Esophagus (tissue), 2 donors: ENCODE measurements at regions not wholly inside any gene's neighbourhood (a gene's known extent, or its start where the extent isn't known, plus 50 kb on each side); places are given as distances from the start of the nearest gene placed in this dataset.

Experiments
- H3K27ac ChIP-seq, 2 donors: one replicate each; pipeline ENCODE4 v1.5.1; 2013; ENCODE audit warnings: low read depth in 2 of 2, mild to moderate bottlenecking in 2 of 2, inconsistent platforms in 1 of 2, low read length in 1 of 2, moderate library complexity in 1 of 2
- H3K27me3 ChIP-seq, 2 donors: one replicate each; pipeline ENCODE4 v1.6.1; 2013; ENCODE audit warnings: low read length in 2 of 2, control low read depth in 1 of 2, mild to moderate bottlenecking in 1 of 2; ENCODE audit not compliant: insufficient read depth in 2 of 2, control insufficient read depth in 1 of 2
- H3K36me3 ChIP-seq, 2 donors: one replicate each; pipeline ENCODE4 v1.6.1; 2013; ENCODE audit warnings: low read length in 1 of 2; ENCODE audit not compliant: control insufficient read depth in 2 of 2, insufficient read depth in 2 of 2
- H3K4me1 ChIP-seq, 2 donors: one replicate each; pipeline ENCODE4 v1.6.1; 2013; ENCODE audit warnings: low read length in 1 of 2; ENCODE audit not compliant: control insufficient read depth in 2 of 2, insufficient read depth in 2 of 2
- H3K4me3 ChIP-seq, 2 donors: one replicate each; pipeline ENCODE4 v1.5.1; 2013; ENCODE audit warnings: low read length in 2 of 2, mild to moderate bottlenecking in 2 of 2, low read depth in 1 of 2, moderate library complexity in 1 of 2
- H3K9me3 ChIP-seq, 2 donors: one replicate each; pipeline ENCODE4 v1.6.1; 2013; ENCODE audit warnings: mild to moderate bottlenecking in 2 of 2, low read depth in 1 of 2, low read length in 1 of 2, moderate library complexity in 1 of 2; ENCODE audit not compliant: control insufficient read depth in 2 of 2, insufficient read depth in 1 of 2
- WGBS, 2 donors: extraction: QIAGEN DNeasy Blood & Tissue Kit; methylation state at CpG; one replicate each; pipeline ENCODE4 v1.1.7; 2013; 5-methylcytosine and 5-hydroxymethylcytosine counted together
- donor health status: healthy with polysubstance abuse.
- donor health status: Bipolar disorder and iron deficiency.

DNA sequence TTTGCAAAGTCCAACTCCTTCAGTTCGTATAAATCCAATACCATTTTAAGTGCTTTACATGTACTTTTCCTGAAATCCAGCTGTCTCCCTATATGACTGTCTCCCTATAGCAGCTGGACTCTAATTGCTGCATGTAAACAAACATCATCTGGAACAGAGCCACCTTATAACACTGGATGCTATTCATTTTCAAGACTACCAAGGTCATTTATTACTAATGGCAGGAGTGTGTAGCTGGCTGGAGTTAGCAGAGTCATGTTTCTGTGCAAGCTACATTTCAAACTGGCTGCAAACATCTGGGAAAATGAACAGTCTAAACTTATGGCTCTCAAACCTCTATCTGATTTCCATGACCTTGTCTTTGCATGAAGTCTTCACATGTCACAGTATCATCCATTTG, 575.2 kb downstream of the PIK3C3 start:
- Histone ChIP-seq H3K4me3 (no peak overlapping the region), H3K36me3 (no peaks in the 10 kb centered on the region), H3K9me3 (no peaks in the 10 kb centered on the region), H3K27ac (no peak overlapping the region), H3K27me3 (no peaks in the 10 kb centered on the region), H3K4me1 (no peaks in the 10 kb centered on the region)
- WGBS, 2 donors = 67 to 71% methylated on average over 1 of the region's 1 CpG

DNA sequence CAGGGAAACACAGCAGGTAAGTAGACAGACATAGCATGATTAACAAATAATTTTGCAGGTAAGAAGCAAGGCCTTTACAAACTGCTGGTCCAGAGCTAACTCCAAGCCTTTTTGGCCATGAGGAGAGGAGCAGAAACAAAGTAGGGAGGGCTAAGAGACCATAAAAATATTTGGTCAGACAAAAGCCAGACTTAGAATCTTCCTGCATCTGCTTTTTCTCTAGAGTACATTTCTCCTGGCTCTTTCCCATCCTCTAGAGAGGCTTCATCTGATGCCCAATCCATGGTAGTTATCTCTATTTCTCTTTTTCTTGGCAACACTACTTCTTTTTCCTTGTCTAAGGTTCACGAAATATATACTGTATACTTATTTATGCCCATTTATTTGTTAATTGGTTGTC, 577.1 kb downstream of the PIK3C3 start:
- Histone ChIP-seq H3K27me3 (no peaks in the 10 kb centered on the region), H3K9me3 (no peaks in the 10 kb centered on the region), H3K36me3 (no peaks in the 10 kb centered on the region), H3K4me1 (no peaks in the 10 kb centered on the region), H3K27ac (no peak overlapping the region), H3K4me3 (no peak overlapping the region)
- 81 to 85% methylated on average over 1 of the region's 1 CpG for WGBS, 2 donors

DNA sequence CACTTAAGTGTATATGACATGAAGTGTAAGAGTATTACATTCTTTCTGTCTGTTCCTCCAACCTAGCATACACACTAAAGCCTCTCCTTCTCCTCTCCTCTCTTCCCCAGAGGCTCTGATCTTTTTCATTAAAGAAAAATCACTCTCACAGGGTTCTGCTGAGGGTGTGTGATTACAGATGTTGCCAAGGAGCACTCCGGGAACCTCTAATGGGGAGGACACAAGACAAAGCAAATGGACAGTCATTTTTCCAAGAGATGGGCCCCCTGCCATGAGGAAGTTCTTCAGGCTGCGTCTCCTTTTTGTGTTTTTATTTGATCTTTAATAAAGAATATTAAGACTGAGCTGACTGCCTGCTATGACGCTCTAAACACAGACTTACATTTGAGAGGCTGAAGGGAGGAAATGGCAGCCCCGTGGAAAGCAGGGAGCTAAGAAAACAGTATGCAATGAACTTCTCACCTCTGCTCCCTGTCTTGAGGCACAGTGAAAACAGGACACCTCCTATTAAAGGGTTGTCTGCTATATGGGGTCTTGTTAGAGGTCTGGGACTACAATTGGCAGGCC, 578.1 kb downstream of the PIK3C3 start:
- Histone ChIP-seq H3K27me3 (no peaks in the 10 kb centered on the region), H3K9me3 (no peaks in the 10 kb centered on the region), H3K4me1 (no peaks in the 10 kb centered on the region), H3K27ac (no peak overlapping the region), H3K4me3 (no peak overlapping the region), H3K36me3 (no peaks in the 10 kb centered on the region)
- 21 to 24% methylated on average over 4 of the region's 4 CpGs for WGBS, 2 donors

DNA sequence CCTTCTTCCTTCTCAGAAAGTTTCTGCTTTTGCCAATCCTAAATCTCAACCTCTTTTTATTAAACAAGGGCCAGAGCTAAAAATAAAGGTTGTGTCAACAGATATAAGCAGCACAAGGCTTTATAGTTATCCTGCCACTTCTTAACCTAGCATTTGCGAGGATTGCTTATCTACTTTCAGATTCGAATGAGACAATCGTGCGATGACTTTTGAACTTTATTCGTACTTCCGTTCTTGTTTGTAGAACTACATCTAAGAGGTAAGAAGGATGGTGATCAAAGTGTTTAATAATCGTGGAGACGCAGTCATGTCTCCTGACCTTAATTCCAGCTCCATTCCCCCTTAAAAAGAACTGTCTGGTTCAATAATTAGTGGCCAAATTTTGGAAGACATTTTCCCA, 578.6 kb downstream of the PIK3C3 start:
- no peaks in the 10 kb centered on the region for H3K9me3 ChIP-seq
- H3K36me3 ChIP-seq = no peaks in the 10 kb centered on the region
- no peaks in the 10 kb centered on the region for H3K4me1 ChIP-seq
- no peaks in the 10 kb centered on the region for H3K27me3 ChIP-seq
- H3K4me3 ChIP-seq = no peak overlapping the region
- 73 to 90% methylated on average over 8 of the region's 8 CpGs for WGBS, 2 donors
- no peak overlapping the region for H3K27ac ChIP-seq

DNA sequence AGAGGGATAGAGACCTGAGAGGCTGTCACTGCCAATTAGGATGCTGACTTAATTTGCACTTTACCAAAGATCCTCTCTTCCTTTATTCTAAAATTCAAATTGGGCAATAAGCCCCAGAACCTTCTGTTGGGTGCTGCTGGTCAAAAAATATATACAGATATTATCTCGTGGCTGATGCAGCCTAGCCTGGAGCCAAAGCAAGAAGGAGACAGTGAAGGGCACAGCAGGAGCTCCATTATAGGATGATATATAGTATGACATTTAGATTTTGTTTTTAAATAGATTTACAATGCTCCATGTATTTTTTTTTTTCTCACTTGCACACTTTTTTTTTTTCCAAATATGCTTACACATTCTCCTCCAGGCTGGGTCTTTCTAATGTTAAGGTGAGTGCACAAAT, 579.3 kb downstream of the PIK3C3 start:
- H3K4me3 ChIP-seq = no peak overlapping the region
- H3K9me3 ChIP-seq = no peaks in the 10 kb centered on the region
- H3K4me1 ChIP-seq = no peaks in the 10 kb centered on the region
- no peak overlapping the region for H3K27ac ChIP-seq
- H3K27me3 ChIP-seq = no peaks in the 10 kb centered on the region
- whole genome bisulfite sequencing, 2 donors = 38 to 58% methylated on average over 1 of the region's 1 CpG
- no peaks in the 10 kb centered on the region for H3K36me3 ChIP-seq

DNA sequence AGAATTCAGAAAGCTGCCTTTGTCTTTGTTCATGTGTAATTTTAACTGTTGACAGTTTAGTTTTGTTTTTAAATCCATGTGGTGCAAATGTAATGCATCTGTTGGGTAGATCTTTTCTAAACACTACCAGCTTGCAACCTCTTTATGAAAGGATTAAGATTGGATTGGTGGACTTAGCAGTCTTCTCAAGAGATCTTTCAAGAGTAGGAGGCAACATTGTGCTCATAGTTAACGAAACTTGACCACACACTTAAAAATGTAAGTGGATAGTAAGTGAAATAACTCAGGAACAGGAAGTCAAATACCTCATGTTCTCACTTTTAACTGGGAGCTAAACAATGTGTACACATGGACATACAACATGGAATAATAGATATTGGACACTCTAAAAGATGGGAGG, 579.0 kb downstream of the RIT2 start:
- H3K27ac ChIP-seq = no peak overlapping the region
- WGBS, 2 donors = 61 to 71% methylated on average over 1 of the region's 1 CpG
- no peaks in the 10 kb centered on the region for H3K4me1 ChIP-seq
- H3K36me3 ChIP-seq = no peaks in the 10 kb centered on the region
- H3K4me3 ChIP-seq = no peak overlapping the region
- H3K27me3 ChIP-seq = no peaks in the 10 kb centered on the region
- no peaks in the 10 kb centered on the region for H3K9me3 ChIP-seq

DNA sequence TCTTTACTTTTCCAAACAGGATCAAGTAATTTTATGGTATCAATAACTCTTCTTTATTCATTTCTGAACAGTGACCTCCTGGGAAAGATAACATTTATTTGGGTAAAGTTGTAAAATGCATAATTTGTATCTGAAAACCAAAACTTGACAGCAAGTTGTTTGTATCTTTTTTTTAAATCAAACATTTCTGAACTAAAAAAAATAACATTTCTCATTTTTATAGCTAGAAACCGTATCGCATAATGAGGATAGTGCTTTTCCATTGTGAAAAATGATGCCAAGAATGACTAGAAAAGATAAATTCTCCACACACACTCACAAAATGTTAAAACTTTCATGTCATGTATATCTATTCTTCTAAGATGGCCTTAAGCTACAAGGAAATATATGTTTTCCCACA, 578.2 kb downstream of the RIT2 start:
- 83 to 93% methylated on average over 2 of the region's 2 CpGs for WGBS, 2 donors
- H3K36me3 ChIP-seq = no peaks in the 10 kb centered on the region
- no peaks in the 10 kb centered on the region for H3K27me3 ChIP-seq
- no peaks in the 10 kb centered on the region for H3K9me3 ChIP-seq
- no peak overlapping the region for H3K4me3 ChIP-seq
- no peaks in the 10 kb centered on the region for H3K4me1 ChIP-seq
- no peak overlapping the region for H3K27ac ChIP-seq

DNA sequence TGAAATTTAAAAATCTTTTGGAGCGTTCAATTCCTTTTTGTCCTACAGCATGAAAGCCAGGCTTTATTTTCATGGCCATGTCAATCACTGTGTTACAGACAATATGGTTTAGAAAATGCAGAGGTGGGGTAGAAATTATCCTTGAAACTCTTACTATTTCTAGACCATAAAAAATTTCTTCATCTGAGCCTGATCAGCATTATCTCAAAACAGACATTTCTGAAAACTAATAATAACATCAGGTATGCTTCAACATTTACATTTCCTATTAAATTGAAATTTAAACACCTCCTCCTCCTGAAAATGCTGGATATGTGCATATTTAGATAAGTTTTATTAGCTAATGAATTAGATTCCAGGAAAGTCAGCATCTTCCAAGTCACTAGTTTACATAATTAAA, 570.6 kb downstream of the RIT2 start:
- Histone ChIP-seq H3K4me1 (no peaks in the 10 kb centered on the region), H3K27me3 (no peaks in the 10 kb centered on the region), H3K4me3 (no peak overlapping the region), H3K36me3 (no peaks in the 10 kb centered on the region), H3K9me3 (no peaks in the 10 kb centered on the region), H3K27ac (no peak overlapping the region)
- WGBS, 2 donors = 79 to 81% methylated on average over 1 of the region's 1 CpG

DNA sequence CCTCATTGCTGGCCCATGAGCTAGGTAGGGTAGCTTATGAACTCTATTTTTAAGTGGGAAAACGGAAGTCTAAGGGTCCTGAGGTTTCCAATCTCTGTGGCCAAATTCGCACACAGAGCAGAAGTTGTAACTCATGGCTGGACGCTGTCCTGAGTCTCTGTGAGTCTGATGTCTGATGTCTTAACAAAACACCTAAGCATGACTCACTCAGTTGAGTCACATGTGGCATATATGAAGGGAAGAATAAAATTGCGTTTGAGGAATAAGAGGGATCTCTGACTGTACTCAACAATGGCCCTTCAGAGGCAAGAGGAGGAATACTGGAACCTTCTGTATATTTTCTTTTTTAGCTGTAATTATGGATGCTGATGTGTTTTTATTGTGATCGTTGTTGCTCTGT, 569.7 kb downstream of the RIT2 start:
- no peaks in the 10 kb centered on the region for H3K9me3 ChIP-seq
- H3K36me3 ChIP-seq = no peaks in the 10 kb centered on the region
- no peaks in the 10 kb centered on the region for H3K4me1 ChIP-seq
- H3K4me3 ChIP-seq = no peak overlapping the region
- H3K27ac ChIP-seq = no peak overlapping the region
- no peaks in the 10 kb centered on the region for H3K27me3 ChIP-seq
- 64 to 66% methylated on average over 5 of the region's 5 CpGs for WGBS, 2 donors

DNA sequence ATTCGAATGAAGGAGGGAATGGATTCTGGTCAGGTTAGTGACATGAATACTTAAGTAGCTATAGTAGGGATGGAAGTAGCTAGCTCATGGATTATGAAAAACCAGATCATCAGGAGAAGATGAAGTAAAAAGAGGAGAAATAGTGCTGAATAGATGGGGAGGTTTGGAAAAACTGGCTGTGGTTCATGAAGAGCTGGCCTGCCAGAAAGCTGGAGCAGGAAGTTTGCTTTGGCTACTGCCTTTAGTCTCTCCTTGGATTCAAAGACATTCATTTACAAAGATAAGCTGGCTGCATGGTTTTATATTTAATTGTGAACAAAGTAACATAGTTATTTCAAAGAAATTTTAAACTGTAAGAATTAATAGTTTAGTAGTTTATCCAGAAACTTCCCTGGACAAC, 567.0 kb downstream of the RIT2 start:
- no peak overlapping the region for H3K4me3 ChIP-seq
- H3K27ac ChIP-seq = no peak overlapping the region
- H3K36me3 ChIP-seq = no peaks in the 10 kb centered on the region
- H3K27me3 ChIP-seq = no peaks in the 10 kb centered on the region
- H3K9me3 ChIP-seq = no peaks in the 10 kb centered on the region
- no peaks in the 10 kb centered on the region for H3K4me1 ChIP-seq
- WGBS, 2 donors = 59 to 67% methylated on average over 1 of the region's 1 CpG
